DND-41 (cell line): ENCODE measurements at regions not wholly inside any gene's neighbourhood (a gene's known extent, or its start where the extent isn't known, plus 50 kb on each side); places are given as distances from the start of the nearest gene placed in this dataset.

Experiments
- ATAC-seq: fragments of 200-7000 bp; cut with Tn5 transposase; 3 replicates; pipeline ENCODE4 v1.9.1; 2021; ENCODE audit warnings: low read depth; ENCODE audit not compliant: insufficient read depth
- DNase-seq: peaks from one replicate; pipeline ENCODE4 v3.0.0-alpha.2; 2020
- H2AFZ ChIP-seq: 2 replicates; pipeline ENCODE4 v1.6.0; 2012; ENCODE audit warnings: low read depth, low read length
- H3K27ac ChIP-seq: 2 replicates; pipeline ENCODE4 v1.5.1; 2012; ENCODE audit warnings: low read length, inconsistent platforms
- H3K27me3 ChIP-seq: fragments of 200-600 bp; sonication (generic); 2 replicates; pipeline ENCODE4 v1.6.0; 2012; ENCODE audit warnings: low read length, mild to moderate bottlenecking, inconsistent platforms; ENCODE audit not compliant: insufficient read depth, poor library complexity
- H3K36me3 ChIP-seq: 2 replicates; pipeline ENCODE4 v1.5.1; 2012; ENCODE audit warnings: low read length, inconsistent platforms; ENCODE audit not compliant: insufficient read depth
- H3K4me1 ChIP-seq: 2 replicates; pipeline ENCODE4 v1.5.1; 2012; ENCODE audit warnings: mild to moderate bottlenecking, low read length; ENCODE audit not compliant: insufficient read depth
- H3K4me2 ChIP-seq: 2 replicates; pipeline ENCODE4 v1.6.0; 2012; ENCODE audit warnings: mild to moderate bottlenecking, moderate library complexity, low read length, inconsistent platforms; ENCODE audit not compliant: insufficient read depth
- H3K4me3 ChIP-seq, 2 experiments: fragments of 200-600 bp in 1 of 2; shearing (Covaris generic) in 1 of 2; 2 replicates each; pipeline ENCODE4 v1.5.1; 2012 to 2016; ENCODE audit warnings: inconsistent platforms in 2 of 2, low read length in 2 of 2, mild to moderate bottlenecking in 2 of 2, low read depth in 1 of 2, moderate library complexity in 1 of 2
- H3K79me2 ChIP-seq: 2 replicates; pipeline ENCODE4 v1.6.0; 2012; ENCODE audit warnings: low read length, inconsistent platforms; ENCODE audit not compliant: insufficient read depth
- H3K9ac ChIP-seq: 2 replicates; pipeline ENCODE4 v1.6.0; 2012; ENCODE audit warnings: low read depth, mild to moderate bottlenecking, inconsistent platforms, low read length, moderate library complexity
- H3K9me3 ChIP-seq: 2 replicates; pipeline ENCODE4 v1.5.1; 2012; ENCODE audit warnings: low read length, moderate library complexity, mild to moderate bottlenecking, inconsistent platforms; ENCODE audit not compliant: insufficient read depth, severe bottlenecking
- H4K20me1 ChIP-seq: 2 replicates; pipeline ENCODE4 v1.6.0; 2012; ENCODE audit warnings: low read length; ENCODE audit not compliant: insufficient read depth
- EZH2 ChIP-seq: IDR thresholded peaks from 3 replicates; pipeline ENCODE4 v1.6.1; 2012; ENCODE audit warnings: borderline replicate concordance, low read depth, mild to moderate bottlenecking, moderate library complexity, low read length, inconsistent platforms; ENCODE audit not compliant: severe bottlenecking
- TF ChIP-seq, protein P1 (sequence below): IDR thresholded peaks from 2 replicates; pipeline ENCODE4 v1.5.1; 2012; ENCODE audit warnings: borderline replicate concordance, low read length, moderate library complexity, mild to moderate bottlenecking; ENCODE audit not compliant: poor library complexity, severe bottlenecking; ENCODE audit errors: extremely low read depth

DNA sequence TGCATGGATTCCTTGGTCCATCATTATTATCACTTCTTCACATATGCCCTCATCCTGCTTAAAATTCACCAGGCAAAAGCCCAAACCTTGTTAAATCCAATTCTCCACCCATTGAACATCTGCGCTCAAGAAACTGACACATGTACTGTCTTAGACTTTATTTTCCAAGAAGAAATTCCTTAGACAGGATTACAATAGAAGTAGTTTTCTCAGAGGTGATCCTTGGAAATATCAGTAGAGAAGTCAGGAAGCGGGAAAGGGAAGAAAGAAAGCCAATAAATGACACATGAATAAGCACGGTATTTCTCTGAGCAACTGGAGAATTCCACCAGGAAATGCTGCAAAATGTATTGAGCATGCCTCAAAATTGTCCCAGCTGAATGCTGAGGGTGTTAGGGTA, 90.2 kb downstream of the FOXD1 start:
- Histone ChIP-seq H3K27me3 (no peaks in the 10 kb centered on the region), H3K79me2 (no peaks in the 10 kb centered on the region), H3K9me3 (no peaks in the 10 kb centered on the region), H3K27ac (no peak overlapping the region), H3K36me3 (no peaks in the 10 kb centered on the region), H3K4me1 (no peaks in the 10 kb centered on the region), H3K9ac (no peak overlapping the region), H3K4me2 (no peak overlapping the region), H4K20me1 (no peaks in the 10 kb centered on the region), H3K4me3 (no peak overlapping the region), H2AFZ (no peak overlapping the region)
- DNase-seq: no peak
- no peak for ATAC-seq
- TF ChIP-seq EZH2: no peak
- TF ChIP-seq, protein P1, sequence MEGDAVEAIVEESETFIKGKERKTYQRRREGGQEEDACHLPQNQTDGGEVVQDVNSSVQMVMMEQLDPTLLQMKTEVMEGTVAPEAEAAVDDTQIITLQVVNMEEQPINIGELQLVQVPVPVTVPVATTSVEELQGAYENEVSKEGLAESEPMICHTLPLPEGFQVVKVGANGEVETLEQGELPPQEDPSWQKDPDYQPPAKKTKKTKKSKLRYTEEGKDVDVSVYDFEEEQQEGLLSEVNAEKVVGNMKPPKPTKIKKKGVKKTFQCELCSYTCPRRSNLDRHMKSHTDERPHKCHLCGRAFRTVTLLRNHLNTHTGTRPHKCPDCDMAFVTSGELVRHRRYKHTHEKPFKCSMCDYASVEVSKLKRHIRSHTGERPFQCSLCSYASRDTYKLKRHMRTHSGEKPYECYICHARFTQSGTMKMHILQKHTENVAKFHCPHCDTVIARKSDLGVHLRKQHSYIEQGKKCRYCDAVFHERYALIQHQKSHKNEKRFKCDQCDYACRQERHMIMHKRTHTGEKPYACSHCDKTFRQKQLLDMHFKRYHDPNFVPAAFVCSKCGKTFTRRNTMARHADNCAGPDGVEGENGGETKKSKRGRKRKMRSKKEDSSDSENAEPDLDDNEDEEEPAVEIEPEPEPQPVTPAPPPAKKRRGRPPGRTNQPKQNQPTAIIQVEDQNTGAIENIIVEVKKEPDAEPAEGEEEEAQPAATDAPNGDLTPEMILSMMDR: no peak

DNA sequence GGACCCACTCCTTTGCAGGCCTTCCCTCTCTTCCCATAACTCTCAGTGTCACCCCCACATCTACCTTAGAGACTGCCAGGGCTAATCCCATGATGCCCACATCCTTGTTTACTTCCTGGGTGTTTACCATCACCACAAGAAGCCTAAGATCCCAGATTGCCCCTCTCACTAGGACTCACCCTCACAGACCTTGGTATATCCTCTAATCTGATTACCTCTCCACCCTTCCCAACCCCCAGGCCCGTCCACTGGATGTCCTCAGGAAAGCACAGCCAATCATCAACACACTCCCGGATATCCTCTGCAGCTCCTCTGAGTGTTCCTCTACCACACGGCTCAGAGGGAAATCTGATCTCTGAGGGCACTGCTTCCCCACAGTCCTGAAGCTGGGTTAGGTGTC, 91.0 kb downstream of the FOXD1 start:
- TF ChIP-seq, protein P1: no peak
- no peak for TF ChIP-seq EZH2
- H3K9me3 ChIP-seq: no peaks in the 10 kb centered on the region
- DNase-seq: no peak
- H3K4me1 ChIP-seq: no peaks in the 10 kb centered on the region
- no peak overlapping the region for H2AFZ ChIP-seq
- no peak overlapping the region for H3K4me3 ChIP-seq
- no peaks in the 10 kb centered on the region for H3K36me3 ChIP-seq
- H3K4me2 ChIP-seq: no peak overlapping the region
- no peak overlapping the region for H3K9ac ChIP-seq
- ATAC-seq: no peak
- H3K79me2 ChIP-seq: no peaks in the 10 kb centered on the region
- no peaks in the 10 kb centered on the region for H4K20me1 ChIP-seq
- no peak overlapping the region for H3K27ac ChIP-seq
- no peaks in the 10 kb centered on the region for H3K27me3 ChIP-seq

- H3K4me2 ChIP-seq: no peak overlapping the region
- TF ChIP-seq, protein P1: no peak
- no peak for TF ChIP-seq EZH2
- H3K27ac ChIP-seq: no peak overlapping the region
- H3K9ac ChIP-seq: no peak overlapping the region
- H2AFZ ChIP-seq: no peak overlapping the region
- DNase-seq (no peak), ATAC-seq (no peak)
- no peaks in the 10 kb centered on the region for H3K9me3 ChIP-seq
- H3K79me2 ChIP-seq: no peaks in the 10 kb centered on the region
- no peaks in the 10 kb centered on the region for H3K4me1 ChIP-seq
- no peaks in the 10 kb centered on the region for H3K27me3 ChIP-seq
- H3K4me3 ChIP-seq: no peak overlapping the region
- H4K20me1 ChIP-seq: no peaks in the 10 kb centered on the region
- no peaks in the 10 kb centered on the region for H3K36me3 ChIP-seq
Measured at GRCh38 chr5:73355108-73355507, 93.5 kb downstream of the FOXD1 start.

GRCh38 chr5:73354406-73354805, 94.2 kb downstream of the FOXD1 start:
- TF ChIP-seq, protein P1: no peak
- no peak for TF ChIP-seq EZH2
- no peak overlapping the region for H3K27ac ChIP-seq
- H3K4me3 ChIP-seq: no peak overlapping the region
- H3K4me1 ChIP-seq: no peaks in the 10 kb centered on the region
- H4K20me1 ChIP-seq: no peaks in the 10 kb centered on the region
- ATAC-seq: no peak
- no peak overlapping the region for H2AFZ ChIP-seq
- H3K27me3 ChIP-seq: no peaks in the 10 kb centered on the region
- H3K4me2 ChIP-seq: no peak overlapping the region
- DNase-seq: no peak
- no peaks in the 10 kb centered on the region for H3K9me3 ChIP-seq
- H3K36me3 ChIP-seq: no peaks in the 10 kb centered on the region
- no peak overlapping the region for H3K9ac ChIP-seq
- H3K79me2 ChIP-seq: no peaks in the 10 kb centered on the region
